ENCODE measurements at regions not wholly inside any gene's neighbourhood (a gene's known extent, or its start where the extent isn't known, plus 50 kb on each side); places are given as distances from the start of the nearest gene placed in this dataset.
"Not testable (repeated sequence)": the region's sequence is repeated elsewhere in the genome, so short reads cannot be mapped to it uniquely, and the experiment has no call there.

DNA sequence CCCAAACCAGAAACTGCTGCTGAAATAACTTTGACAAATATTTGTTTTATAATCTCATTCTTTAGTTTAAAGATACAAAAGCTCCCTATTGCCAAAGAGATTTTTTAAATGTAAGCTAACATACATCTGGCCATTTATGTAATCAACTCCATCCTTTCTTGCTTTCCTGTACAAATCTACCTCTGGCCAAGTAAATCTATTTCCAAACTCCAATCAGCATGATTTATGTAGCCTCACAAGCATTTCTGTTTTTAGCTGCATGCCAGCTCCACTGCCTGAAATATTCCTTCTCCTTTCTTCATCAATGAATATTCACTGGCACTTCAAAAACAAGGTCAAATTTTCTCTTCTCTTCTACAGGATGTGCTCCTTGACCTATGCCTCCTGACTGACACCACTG lies 80.0 kb downstream of the SHOX2 start:
- no peak for DNase-seq (ENCODE audit: low read depth in 1 of 2, low spot score in 1 of 2)

DNA sequence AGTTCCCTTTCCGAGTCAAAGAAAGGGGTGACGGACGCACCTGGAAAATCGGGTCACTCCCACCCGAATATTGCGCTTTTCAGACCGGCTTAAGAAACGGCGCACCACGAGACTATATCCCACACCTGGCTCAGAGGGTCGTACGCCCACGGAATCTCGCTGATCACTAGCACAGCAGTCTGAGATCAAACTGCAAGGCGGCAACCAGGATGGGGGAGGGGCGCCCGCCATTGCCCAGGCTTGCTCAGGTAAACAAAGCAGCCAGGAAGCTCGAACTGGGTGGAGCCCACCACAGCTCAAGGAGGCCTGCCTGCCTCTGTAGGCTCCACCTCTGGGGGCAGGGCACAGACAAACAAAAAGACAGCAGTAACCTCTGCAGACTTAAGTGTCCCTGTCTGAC lies 86.3 kb downstream of the SHOX2 start:
- not testable (repeated sequence) for DNase-seq (ENCODE audit: low read depth in 1 of 2, low spot score in 1 of 2)

GRCh38 chr3:158018462-158018861 lies 87.8 kb downstream of the SHOX2 start:
- DNase-seq (ENCODE audit: low read depth in 1 of 2, low spot score in 1 of 2) = no peak

- DNase-seq (ENCODE audit: low read depth in 1 of 2, low spot score in 1 of 2) = no peak
Measured at GRCh38 chr3:158012901-158013300, 93.3 kb downstream of the SHOX2 start.

DNA sequence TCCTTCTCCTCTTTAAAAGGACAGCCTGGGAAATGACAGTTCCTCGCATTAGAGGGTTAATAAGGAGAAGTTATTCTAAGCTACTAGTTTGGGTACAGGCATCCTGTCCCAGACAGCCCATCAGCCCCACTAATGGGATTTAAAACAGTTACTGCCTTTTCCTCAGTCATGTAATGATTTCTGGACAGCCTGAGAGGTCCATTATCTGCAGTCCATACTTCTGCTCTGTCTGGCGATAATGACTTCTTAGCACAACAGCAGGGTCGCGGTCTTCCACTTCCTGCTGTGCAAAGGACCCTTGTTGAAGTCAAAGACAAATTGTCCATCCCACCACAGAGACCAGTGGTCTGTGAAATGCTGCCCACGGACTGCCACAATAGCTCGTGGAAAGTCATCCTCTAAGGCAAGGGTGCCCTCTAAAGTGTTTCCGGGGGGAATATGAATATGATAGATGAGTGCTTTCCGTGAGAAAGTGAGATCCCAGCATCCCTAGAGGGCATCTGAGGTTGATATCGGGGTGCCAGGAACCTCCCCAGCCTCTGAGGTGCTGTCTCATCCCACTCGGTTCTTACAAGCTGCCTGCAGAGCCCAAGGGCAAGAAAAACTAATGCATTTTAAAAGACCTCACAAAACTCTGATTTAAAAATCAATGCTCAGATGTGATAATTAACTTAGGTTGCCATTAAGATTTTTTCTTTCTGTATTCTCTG lies 100.7 kb downstream of the SHOX2 start:
- no peak for DNase-seq (ENCODE audit: low read depth in 1 of 2, low spot score in 1 of 2)

DNA sequence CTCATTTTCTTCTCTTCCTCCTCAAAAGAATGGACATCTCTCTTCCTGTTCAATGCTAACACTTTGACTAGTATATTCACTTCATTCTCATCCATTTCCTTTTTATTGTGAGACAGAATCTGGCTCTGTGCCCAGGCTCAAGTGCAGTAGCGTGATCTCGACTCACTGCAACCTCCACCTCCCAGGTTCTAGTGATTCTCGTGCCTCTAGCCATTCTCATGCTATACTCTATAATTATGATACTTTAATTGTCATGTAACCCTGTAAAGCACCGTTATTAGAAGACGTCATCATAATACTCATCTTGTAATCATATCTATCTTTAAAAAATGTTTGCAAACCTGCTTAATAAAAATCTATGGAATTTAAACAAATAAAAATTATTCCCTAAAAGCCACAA lies 107.0 kb downstream of the SHOX2 start:
- DNase-seq (ENCODE audit: low read depth in 1 of 2, low spot score in 1 of 2) = no peak

DNA sequence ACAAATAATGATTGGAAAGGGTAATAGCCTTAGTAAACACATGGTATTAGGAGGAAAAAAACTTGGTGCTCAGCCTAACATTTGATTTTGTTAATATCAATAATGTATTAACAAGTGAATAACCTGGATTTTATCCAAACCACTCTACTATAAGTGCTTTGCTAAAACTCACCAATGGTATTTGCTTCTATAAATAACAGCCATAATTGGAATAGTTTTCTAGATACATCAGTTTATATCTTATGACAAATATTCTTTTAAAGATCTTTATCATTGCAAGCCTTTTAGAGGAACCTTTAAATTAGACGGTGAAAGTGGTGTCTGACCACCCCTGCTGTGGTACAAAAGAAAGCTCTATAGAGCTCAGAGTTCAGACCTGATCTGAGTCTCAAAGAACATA lies 123.9 kb downstream of the SHOX2 start:
- DNase-seq (ENCODE audit: low read depth in 1 of 2, low spot score in 1 of 2) = no peak

DNA sequence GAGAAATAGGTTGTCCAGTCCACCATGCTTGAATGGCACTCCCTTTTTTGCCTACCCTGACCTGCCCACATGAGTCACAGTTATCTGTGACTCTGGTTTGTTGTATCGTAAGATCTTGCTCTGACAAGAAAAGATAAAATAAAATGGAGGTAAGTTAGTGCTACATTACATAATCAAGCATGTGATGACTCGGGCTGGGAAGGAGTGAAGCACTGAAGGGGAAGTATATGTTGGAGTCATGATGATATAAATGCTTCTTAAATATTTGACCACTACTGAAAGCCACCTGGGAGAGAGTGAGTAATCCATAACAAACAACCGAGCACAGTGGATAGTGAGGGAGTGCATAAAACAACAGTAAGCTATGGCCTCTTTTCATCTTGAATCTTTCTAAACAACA lies 124.4 kb downstream of the SHOX2 start:
- no peak for DNase-seq (ENCODE audit: low read depth in 1 of 2, low spot score in 1 of 2)

DNA sequence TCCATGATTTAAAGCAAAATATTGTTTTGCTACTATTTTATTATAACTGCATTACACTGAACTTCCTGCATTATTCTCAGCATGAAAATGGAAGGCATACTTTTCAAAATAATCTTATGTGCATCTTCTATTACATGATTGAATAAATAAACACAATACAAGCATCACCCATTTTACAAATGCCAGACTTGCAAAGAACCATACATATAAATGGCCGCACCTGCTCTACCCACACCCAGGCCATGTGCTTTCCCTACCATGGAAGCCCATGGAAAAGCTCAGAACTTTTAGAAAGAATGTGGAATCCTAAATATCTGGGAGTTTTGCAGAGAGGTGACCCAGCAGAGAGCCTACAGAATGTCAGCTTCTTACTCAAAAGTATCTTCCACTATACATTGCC lies 127.2 kb downstream of the SHOX2 start:
- no peak for DNase-seq (ENCODE audit: low read depth in 1 of 2, low spot score in 1 of 2)

- no peak for DNase-seq (ENCODE audit: low read depth in 1 of 2, low spot score in 1 of 2)
Measured at GRCh38 chr3:157961665-157962064, 144.6 kb downstream of the SHOX2 start.

DNA sequence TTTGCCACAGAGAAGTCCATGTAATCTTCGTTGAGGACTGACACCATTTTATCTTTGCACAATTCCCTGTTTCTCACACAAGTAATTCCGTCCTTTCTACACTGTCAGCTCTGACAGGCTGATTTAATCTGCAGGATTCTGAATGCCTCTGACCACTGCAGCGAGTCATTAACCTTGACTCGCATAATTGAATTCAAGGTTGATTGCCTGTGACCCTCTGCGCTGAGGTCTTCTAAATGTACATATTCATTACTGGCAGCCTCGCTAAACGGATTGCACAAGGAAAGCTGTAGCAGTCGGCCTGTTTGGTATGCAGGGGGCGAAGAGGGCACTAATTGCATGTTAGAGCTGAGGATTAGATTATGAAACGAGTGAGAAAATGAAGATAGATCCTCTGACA lies 147.8 kb downstream of the SHOX2 start:
- no peak for DNase-seq (ENCODE audit: low read depth in 1 of 2, low spot score in 1 of 2)

DNA sequence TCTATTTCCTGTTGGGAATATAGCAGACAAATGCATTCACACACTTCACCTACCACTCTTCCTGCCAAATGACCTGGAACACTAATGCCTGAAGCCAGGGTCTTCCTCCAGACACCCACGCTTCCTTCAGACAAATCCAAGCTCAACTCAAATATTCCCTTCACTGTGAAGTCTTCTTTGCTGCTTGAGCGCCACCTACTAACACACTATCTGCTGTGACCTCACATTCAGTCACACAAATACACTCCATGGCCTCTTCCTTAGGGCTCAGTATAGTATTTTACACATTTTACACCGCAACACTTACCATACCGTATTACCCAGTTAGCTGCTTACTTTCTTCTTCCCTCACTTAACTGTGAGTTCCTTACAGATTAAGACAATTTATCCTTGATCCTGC lies 149.4 kb downstream of the SHOX2 start:
- no peak for DNase-seq (ENCODE audit: low read depth in 1 of 2, low spot score in 1 of 2)

GRCh38 chr3:157956176-157956575 lies 150.0 kb downstream of the SHOX2 start:
- no peak for DNase-seq (ENCODE audit: low read depth in 1 of 2, low spot score in 1 of 2)

DNA sequence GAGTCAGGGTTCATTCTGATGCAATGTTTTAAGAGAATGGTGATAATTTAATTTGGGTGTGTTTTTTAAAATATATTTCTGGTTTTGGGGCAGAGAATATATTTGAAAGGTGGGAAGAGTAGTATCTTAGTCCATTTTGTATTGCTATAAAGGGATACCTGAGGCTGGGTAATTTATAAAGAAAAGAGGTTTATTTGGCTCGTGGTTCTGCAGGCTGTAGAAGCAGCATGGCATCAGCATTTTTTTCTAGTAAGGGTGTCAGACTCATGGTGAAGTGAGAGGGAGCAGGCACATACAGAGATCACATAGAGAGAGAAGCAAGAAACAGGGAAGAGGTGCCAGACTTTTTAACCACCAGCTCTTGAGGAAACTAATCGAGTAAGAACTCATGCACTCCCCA lies 152.7 kb downstream of the SHOX2 start:
- no peak for DNase-seq (ENCODE audit: low read depth in 1 of 2, low spot score in 1 of 2)

DNA sequence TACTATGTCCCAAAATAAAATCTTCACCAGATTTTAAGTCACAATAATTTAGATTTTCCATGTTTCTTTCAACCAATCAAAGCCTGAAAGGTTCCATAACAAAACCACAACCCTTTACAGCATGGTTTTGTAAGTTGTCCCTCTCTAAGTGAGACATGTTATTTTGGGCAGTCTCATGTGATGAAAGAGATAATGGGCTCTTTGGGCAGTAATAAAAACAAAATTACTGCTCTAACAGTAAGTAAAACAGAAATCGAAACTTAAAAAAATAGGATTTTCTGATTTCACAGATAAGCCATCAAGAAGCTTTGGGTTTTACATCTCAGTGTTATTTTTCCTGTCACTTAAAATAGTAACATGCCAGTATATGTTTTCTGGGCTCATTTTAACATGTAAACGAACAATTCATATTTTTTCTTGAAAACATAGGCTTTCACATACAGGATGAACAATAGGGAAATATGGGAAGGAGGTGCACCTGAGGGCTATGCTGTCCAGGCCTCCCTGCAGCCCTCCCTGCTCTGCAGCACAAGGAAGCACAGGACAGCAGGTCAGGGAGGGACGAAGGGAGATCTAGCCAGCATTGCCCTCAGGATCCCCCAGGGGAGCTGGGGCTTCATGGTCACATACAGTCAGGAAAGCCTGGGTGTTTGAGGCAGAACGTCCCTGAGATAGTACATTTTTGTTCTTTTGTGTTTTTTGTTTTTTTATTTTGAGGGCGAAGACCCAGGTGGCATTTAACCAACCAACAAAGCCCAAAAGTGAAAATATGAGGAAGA lies 157.4 kb downstream of the SHOX2 start:
- DNase-seq (ENCODE audit: low read depth in 1 of 2, low spot score in 1 of 2) = no peak

GRCh38 chr3:157939166-157939565 lies 167.1 kb downstream of the SHOX2 start:
- no peak for DNase-seq (ENCODE audit: low read depth in 1 of 2, low spot score in 1 of 2)

DNA sequence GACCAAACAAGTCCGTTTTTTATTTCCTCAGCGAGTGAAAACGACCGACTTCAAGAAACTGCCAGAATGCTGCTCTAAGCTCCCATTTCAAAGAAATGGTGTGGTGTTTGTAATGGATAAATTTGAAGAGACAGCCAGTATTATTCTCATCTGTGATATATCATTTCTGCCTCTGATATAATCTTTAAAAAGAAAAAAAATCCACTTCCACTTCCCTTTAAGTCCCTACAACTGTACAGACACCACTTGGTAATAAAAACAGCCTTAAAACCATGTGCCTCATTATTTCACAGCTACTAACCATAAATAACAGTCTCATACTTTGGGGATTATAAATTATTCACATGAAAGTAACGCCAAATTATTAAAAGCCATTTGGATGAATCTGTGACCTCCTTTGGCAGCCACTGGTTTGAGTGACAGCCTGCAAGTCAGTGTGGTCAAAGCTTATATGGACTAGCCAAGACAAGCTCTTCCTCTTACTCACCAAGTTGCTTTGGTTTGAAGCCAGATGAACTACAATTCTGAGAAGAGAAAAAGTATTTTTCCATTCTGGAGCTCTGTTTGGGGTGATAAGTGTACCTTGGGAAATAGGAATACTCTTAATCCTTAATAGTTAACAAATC lies 168.0 kb downstream of the SHOX2 start:
- DNase-seq (ENCODE audit: low read depth in 1 of 2, low spot score in 1 of 2) = no peak

- no peak for DNase-seq (ENCODE audit: low read depth in 1 of 2, low spot score in 1 of 2)
Measured at GRCh38 chr3:157931517-157931916, 174.7 kb downstream of the SHOX2 start.

GRCh38 chr3:157930000-157930780 lies 176.0 kb downstream of the SHOX2 start:
- no peak for DNase-seq (ENCODE audit: low read depth in 1 of 2, low spot score in 1 of 2)

DNA sequence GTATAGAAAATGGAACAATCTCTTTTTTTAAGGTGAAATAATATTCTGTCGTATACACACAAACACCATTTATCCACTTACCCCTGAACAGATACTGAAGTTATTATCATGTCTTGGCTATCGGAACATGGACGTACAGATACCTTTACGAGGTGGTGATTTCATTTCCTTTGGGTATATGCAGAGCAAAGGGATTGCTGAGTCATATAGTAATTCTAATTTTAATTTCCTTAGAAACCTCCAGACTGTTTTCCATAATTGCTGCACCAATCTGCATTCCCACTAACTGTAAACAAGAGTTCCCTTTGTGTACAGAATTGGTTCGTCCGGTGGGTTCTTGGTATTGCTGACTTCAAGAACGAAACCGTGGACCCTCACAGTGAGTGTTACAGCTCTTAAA lies 179.4 kb downstream of the SHOX2 start:
- DNase-seq (ENCODE audit: low read depth in 1 of 2, low spot score in 1 of 2) = no peak

DNA sequence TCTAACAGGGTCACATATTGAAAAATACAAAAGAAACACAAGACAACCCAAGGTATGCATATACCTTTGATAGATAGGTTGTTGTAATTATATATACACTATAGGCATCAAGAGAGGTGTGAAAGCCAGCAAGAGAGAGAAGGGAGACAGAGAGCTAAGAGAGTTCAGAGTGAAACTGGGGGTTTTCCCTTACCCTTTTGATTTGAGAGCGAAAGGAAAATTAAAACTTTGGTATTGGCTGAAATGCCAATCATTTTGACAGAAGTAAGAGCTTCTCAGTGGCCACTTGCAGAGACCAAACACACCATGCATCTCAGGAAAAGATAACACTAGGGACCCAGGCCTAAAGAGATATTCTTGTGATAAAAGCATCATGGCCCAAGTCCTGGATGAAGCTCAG lies 183.6 kb downstream of the SHOX2 start:
- DNase-seq (ENCODE audit: low read depth in 1 of 2, low spot score in 1 of 2) = no peak

- no peak for DNase-seq (ENCODE audit: low read depth in 1 of 2, low spot score in 1 of 2)
Measured at GRCh38 chr3:157921811-157922210, 184.4 kb downstream of the SHOX2 start.

Measured in activated T-helper 1 cell treated with anti-CD3 and anti-CD28 coated beads, Interleukin-2, amount 50 U/mL, for 16 hours (primary cell).